ENCODE measurements at regions not wholly inside any gene's neighbourhood (a gene's known extent, or its start where the extent isn't known, plus 50 kb on each side); places are given as distances from the start of the nearest gene placed in this dataset.

DNA sequence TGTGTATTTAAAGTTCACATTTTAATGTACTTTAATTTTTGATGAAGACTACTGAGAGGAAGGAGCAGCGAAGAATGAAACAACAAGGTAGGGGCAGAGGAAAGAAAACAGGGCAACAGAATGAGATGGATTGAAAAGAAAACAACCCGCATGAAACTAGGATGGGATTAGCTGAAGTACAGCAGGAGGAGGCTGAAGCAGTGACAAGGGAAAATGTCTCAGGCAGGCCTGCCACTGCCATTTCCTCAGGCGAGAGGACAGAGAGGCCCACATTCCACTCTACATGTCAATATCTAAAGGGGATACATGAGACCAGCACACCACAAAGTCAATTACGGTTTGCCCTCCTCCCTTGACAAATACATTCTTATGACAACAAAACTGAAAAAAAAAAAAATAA lies 1703.2 kb downstream of the EFNB2 start:
- intact Hi-C loops (cut with DNase I), result no loop called here
- DNase-seq (ENCODE audit: low spot score), result no peak

DNA sequence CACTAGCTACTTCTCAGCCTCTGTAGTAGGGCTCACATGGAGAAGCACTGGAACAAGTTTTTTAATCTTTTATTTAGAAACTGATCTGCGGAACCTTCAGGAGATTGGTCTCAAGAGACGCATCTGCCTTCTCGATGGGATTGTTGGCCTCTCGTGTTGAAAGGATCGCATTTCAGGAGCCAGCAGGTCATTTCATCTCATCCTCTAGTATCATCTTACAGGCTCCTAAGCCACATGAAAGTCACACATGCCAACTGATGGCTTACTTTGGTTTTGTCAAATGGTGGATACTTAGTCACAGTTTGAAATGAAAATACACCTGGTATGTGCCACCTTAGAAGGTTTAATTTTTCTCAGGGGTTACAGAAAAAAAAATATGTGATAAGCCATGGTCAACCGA lies 1703.6 kb downstream of the EFNB2 start:
- no peak for DNase-seq (ENCODE audit: low spot score)
- intact Hi-C loops (cut with DNase I), result no loop called here

DNA sequence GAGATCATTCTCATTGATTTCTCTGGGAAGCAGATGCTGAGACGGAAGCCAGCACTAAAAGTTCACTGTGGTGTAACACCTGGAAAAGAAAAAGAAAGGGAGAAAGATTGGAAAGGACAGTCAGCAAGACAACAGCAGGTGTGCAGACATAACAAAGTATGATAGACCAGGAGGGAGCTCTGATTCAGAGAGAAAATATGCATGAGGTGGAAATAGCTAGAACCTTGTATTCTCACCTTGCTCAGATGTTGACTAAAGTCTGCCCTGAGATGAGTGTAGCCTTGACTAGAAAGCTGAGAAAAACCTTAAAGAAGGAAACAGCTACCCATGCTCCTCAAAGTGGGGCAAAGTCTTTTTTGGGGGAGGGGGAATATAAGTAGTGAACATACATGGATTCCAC lies 1711.8 kb downstream of the EFNB2 start:
- DNase-seq (ENCODE audit: low spot score), result no peak
- intact Hi-C loops (cut with DNase I), result no loop called here

DNA sequence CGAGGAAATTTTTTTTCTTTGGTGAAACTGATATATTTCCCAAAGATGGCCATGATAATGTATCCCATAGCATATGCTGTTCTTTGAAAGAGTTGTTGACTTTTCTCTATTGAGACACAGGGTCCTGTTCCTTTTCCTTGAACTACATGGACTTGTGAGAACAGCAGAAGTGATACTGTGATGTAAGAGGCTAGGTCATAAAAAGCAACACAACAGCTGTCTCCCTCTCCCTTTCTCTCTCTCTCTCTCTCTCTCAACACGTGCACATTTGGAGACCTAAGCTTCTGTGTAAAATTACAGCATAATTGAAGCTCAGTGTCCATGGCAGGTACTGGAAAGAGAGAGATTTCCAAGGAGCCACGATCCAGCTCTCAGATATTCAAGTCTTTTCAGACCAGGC lies 1712.4 kb downstream of the EFNB2 start:
- no peak for DNase-seq (ENCODE audit: low spot score)
- intact Hi-C loops (cut with DNase I), result no loop called here

DNA sequence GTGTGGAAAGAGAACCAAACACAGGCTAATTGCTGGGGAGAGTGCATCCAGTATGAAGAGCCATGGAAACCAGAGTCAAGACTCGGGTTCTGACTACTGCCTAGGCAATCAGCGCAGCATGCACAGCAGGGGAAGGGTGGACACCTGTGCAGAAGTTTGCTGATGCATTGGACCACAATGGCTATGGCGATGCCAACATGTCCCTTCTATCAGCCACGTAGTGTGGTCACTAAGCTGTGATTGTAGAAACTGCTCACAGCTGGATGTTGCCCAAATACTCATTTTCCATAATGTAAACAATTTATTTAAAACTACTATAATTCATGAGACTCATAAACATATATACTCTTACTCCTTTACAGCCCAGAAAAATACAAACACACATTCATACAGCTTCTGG lies 1718.2 kb downstream of the EFNB2 start:
- intact Hi-C loops (cut with DNase I), result no loop called here
- DNase-seq (ENCODE audit: low spot score), result no peak

DNA sequence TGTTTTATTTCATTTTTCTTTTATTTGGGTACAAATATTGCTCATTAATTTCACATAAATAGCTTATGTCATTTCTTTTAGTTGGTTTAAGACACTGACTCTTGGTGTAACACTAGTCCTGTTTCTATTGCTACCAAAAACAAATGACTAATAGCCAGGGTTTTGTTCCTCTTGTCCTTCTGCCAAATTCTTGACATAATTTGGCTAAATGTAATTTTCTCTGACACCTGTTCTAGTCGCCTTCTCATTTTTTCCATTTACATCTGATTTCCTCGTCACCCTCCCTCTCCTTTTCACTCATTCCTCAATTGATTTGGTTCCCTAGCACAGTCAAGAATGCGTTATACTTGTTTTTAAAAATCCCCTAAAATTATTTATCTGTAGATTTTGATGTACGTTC lies 1718.7 kb downstream of the EFNB2 start:
- intact Hi-C loops (cut with DNase I), result no loop called here
- DNase-seq (ENCODE audit: low spot score), result no peak

DNA sequence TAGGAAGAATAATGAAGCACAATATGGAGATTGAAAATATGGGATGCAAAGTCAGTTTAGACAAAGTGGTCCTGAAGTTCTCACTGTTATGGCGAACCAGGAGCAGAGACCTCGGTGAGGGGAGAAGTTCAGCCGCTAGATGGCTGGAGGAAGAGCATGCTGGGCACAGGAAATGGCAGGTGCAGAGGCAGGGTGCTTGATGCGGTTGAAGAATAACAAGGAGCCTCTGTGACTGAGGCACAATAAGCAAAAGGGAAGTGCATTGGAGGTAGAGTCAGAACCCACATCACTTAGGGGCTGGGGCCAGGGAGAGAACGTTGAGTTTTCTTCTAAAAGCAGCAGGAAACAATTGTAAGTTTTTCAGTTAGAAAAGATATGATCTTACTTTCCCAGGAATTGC lies 1725.2 kb downstream of the EFNB2 start:
- no peak for DNase-seq (ENCODE audit: low spot score)
- intact Hi-C loops (cut with DNase I), result no loop called here

DNA sequence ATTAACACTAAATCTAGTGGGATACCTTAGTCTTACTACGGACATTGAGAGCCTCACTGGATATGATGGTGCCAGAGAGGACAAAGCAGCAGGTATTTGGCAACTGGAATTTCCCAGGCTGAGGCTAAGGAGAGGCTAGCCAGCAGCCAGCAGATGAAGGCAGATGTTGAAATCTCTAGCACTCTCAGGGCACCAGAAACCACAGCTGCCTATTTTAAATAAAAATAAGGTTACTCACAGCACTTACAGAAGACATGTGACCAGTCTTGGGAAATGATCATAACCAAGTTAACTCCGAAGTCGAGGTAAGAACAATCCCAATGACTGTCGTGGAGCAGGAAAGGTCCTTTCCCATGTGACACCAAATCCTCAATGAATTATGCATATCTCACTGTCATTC lies 1726.0 kb downstream of the EFNB2 start:
- no peak for DNase-seq (ENCODE audit: low spot score)
- intact Hi-C loops (cut with DNase I), result no loop called here

DNA sequence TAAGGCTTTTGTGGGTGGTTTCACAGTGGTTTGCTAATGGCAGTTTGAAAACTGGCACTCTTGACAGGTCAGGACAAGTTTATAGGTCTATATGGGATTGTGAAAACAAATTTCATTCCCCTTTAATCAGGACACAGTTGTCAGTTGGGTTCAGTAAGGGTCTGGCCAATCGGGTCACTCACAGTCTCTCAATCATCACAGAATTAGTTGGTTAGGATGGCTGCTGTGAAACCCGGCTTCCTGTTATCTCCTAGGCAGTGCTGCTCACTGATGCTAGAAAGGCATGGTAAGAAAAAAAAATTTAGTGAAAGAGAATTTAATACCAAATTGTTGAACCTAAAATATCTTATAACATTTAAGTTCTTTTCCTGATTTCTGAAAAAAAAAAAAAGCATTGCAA lies 1730.1 kb downstream of the EFNB2 start:
- intact Hi-C loops (cut with DNase I), result no loop called here
- no peak for DNase-seq (ENCODE audit: low spot score)

DNA sequence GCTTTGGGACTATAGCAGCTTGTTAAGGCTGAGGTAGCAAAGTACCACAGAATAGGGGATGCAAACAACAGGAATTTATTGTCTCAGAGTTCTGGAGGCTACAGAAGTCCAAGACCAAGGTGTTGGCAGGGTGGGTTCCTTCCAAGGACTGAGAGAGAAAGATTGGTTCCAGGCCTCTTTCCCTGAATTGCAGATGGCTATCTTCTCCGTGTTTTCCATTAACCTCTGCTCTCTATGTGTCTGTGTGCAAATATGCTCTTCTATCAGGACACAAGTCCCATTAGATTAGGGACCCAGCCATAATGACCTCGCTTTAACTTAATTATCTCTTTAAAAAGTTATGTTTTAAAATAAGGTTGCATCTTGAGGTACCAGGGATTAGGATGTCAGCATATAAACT lies 1732.9 kb upstream of the SLC10A2 start:
- no peak for DNase-seq (ENCODE audit: low spot score)
- intact Hi-C loops (cut with DNase I), result no loop called here

DNA sequence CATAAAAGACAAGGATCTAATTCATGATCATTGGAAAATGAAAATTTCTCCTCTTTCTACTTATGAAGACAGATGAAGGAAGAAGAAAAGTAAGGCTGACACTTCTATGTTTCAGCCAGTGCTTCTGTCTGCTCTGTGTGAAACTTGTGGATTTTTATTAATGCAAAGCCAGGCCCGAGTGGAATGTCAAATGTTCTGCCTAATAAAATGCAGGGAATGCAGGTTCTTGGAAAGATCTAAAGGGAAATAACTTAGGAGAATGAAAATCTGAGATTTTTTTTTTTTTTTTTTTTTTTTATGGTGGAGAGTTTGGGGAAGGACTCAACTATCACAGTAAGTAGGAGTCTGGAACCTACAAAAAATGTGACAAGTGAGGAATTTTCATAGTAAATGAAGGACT lies 1732.3 kb upstream of the SLC10A2 start:
- intact Hi-C loops (cut with DNase I), result no loop called here
- DNase-seq (ENCODE audit: low spot score), result no peak

DNA sequence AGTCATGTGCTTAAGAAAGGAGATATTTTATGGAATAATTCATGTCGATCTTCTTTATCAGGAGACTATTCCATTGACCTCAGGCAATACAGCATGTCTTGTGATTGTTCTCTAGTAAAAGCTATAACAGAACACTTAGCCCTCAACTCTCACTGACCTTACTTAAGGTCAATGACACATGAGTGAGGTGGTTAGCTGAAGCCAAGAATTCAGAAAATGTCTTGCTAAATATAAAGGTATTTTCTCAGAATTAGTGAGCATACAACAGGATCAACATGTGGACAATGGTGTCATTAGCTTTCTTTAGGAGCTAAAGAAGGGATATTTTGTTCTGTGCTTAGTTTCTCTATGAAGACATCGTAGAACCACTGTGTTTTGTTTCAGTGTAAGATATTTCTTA lies 1730.4 kb upstream of the SLC10A2 start:
- intact Hi-C loops (cut with DNase I), result no loop called here
- no peak for DNase-seq (ENCODE audit: low spot score)

DNA sequence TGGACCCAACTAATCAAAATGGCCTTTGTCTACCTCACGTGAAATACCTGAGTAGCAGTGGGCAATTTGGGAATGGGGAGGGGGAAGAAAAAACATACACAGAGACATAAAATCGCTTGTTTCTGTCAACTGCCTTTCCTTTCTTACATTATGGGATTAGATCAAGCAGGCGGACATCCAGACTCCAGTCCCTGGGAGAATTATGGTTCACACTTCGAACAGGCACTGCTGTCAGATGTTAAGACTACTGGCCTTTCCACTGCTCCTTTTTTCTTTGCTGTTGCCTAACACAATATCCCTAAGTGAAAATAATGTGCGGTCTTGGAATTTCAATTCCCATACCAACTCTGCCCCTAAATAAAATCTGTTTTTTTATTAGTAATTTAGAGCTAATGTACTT lies 1719.7 kb upstream of the SLC10A2 start:
- no peak for DNase-seq (ENCODE audit: low spot score)
- intact Hi-C loops (cut with DNase I), result no loop called here

DNA sequence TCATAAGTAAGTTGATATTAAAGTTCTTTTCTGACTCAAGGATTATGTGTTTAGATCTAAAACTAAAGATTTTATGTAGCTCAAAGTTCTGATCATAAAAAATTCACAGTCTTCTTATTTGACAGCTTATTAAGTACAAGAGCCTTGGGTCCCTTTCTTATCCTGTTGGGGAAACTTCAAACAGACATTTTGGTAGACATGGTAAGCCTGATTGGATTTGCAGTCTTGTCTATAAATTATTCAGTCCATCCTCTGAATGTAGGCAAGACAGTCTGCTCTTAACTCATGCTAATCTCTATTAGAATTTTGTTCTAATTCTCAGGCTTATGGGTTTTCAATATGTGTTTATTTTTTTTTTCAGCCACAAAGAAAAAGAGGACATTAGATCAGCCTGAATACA lies 1718.7 kb upstream of the SLC10A2 start:
- intact Hi-C loops (cut with DNase I), result no loop called here
- no peak for DNase-seq (ENCODE audit: low spot score)

DNA sequence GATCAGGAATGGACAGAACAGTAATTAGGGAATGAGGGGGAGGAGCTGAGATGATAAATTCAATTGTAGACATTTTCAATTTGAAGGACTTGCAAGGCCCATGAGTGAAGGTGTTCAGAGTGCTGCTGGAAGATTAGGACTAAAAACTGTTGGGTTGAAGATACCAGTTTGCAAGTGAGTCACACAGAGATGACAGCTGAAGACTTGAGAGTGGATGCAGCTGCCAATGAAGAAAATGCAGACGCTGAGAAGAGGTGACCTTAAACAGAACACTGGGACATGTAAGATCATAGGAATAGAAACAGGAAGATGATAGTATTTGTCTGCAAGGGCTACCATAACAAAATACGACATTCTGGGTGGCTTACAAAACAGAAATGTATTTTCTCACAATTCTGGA lies 1716.5 kb upstream of the SLC10A2 start:
- DNase-seq (ENCODE audit: low spot score), result no peak
- intact Hi-C loops (cut with DNase I), result no loop called here

DNA sequence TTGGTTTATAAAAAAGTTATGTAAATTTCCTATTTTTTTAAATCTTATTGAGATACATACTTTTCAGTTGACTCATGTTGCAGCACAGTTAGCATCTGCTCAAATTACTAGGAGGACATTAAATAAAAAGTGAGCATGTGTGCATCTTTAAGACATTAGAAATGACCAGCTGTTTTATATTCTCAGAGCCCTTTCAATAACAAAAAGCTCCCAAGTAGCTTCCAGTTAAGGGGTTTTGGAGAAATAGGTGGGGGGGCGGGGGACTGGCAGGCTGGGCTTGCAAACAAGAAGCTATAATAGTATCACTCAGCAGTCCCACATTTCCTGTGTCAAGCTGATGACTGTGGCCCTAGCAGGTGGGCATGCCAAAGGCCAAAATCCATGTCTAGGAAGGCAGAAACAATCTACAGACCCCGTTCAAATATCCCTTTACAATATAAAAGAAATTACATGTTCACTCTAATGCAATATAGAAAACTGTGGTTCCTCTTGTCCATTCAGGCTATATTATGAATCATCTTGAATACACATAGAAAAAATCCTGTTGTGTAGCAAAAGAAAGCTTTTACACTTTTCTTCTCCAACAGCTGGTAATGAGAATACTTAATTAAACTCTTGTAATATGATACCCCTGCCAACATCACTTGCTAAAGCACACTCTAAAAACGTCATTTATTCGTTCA lies 1713.2 kb upstream of the SLC10A2 start:
- intact Hi-C loops (cut with DNase I), result no loop called here
- DNase-seq (ENCODE audit: low spot score), result no peak

DNA sequence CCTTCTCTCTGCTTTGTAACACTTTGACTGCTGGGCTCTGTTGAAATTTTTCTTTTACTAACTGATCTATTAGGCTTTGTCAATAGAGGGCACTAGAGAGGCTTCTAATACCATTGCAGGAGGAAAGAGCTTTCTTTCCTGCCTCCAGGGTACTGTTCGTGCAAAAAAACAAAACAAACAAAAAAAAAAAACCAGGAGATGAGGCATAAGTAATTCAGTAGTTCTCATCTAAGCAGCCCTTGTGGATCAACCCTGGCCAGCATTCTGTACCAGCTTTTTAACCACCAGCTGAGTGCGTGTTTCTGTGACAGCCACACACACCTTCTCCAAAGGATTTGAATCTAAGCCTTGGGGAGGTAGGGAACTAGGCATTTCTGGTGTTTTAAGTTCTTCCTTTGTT lies 1707.6 kb upstream of the SLC10A2 start:
- intact Hi-C loops (cut with DNase I), result no loop called here
- DNase-seq (ENCODE audit: low spot score), result no peak

DNA sequence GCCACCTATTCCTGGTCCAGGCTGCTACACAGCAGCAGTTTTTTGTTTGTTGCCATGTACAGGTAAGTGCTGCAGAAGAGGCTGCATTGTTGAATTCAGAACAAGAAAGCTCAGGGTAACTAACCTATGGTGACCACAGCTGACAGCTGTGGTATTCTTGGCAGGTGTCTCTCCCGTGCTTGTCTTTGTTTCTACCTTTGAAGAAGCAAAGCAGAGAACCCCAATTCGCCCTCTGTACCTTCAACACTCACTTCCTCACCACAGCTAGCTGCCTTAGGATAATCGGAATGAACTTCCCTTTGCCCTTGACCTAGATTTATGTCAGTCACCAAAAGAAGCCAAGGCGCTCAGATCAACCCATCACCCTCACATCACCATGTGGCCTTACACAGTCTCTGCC lies 1703.3 kb upstream of the SLC10A2 start:
- DNase-seq (ENCODE audit: low spot score), result no peak
- intact Hi-C loops (cut with DNase I), result no loop called here

DNA sequence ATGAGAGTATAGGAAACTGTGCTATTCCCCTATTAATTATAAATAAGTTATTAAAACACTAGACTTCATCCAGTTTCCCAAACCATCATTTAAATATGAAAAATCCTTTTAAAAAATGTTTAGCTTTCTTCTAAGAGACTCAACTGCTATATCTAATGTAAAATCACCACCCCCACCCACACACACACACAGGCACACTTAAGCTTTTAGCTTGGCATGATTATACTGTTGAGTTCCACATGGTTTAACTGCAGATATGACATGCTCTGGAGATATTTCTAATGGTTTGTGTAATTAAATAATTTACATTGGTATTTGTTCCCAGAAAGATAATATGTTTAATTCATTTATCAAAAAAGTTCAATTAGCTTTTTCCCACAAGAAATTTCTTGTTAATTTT lies 1700.1 kb upstream of the SLC10A2 start:
- no peak for DNase-seq (ENCODE audit: low spot score)
- intact Hi-C loops (cut with DNase I), result no loop called here

DNA sequence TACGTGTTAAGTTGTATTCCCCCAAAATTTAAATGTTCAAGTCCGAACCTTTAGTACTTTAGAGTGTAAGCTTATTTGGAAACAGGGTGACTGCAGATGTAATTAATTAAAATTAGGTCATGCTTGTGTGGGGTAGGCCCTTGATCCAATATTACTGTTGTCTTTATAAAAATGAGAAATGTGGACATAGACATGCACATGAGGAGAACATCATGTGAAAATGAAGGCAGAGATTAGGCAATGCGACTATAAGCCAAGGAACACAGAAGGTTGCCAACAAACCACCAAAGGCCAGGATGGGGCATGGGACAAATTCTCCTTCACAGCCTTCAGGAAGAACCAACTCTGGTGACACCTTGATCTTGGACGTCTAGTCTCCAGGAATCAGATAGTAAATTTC lies 1698.4 kb upstream of the SLC10A2 start:
- DNase-seq (ENCODE audit: low spot score), result no peak
- intact Hi-C loops (cut with DNase I), result no loop called here

DNA sequence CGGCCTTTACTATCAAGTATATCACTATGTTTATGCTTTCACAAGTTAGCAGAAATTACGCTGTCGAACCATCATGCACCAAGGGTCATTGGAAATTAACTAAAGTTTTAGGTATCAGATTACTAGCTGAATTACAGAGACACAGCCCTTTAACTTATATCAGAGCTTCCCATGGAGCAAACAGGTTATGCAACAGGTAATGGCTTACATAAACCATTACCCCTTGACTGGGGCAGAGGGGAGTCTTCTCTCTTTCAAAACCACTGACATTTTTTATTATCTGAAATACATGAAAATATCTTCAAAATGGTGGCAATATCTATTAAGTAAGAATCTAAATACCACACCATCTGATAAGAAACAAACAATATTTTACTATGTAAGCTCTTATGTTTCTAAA lies 1692.9 kb upstream of the SLC10A2 start:
- intact Hi-C loops (cut with DNase I), result no loop called here

DNA sequence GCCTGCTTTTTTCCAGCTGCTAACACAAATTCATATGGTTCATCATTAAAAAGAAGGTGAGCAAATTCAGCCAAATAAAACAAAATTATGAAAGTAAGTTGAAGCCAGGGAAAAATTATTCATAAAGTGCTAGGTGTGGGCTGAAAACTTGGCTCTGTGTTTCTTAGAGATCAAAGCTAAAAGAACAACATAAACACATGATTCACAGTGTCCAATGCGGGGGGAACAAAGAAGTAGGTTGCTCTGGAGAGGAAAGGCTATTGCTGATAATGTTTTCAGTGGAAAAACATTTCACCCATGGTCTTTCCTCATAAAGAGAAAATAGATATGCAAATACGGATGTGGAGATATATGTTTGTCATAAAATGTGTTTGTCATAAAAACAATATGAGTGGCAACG lies 1691.5 kb upstream of the SLC10A2 start:
- intact Hi-C loops (cut with DNase I), result no loop called here

More for the DNA sequence above, 1692.9 kb upstream of the SLC10A2 start:
- DNase-seq (ENCODE audit: low spot score), result no peak

More for the DNA sequence above, 1691.5 kb upstream of the SLC10A2 start:
- DNase-seq (ENCODE audit: low spot score), result no peak

Data from posterior vena cava (tissue), 2 donors.